GM19239 (cell line): ENCODE measurements at regions not wholly inside any gene's neighbourhood (a gene's known extent, or its start where the extent isn't known, plus 50 kb on each side); places are given as distances from the start of the nearest gene placed in this dataset.

Source experiments
- DNase-seq: peaks from one replicate; pipeline ENCODE4 v3.0.0; 2011; ENCODE audit warnings: low spot score; ENCODE audit not compliant: insufficient read length
- FAIRE-seq: peaks from 2 replicates; lab custom pipeline; 2011; peaks lifted over from hg19 to GRCh38; lab: Jason Lieb, UNC

- DNase-seq, result no peak
- FAIRE-seq, result no peak
Observed at GRCh38 chr21:16159213-16159970, 429.6 kb downstream of the USP25 start.

- FAIRE-seq (no peak), DNase-seq (no peak)
Observed at GRCh38 chr21:16159971-16160350, 430.2 kb downstream of the USP25 start.

- no peak for FAIRE-seq
- no peak for DNase-seq
Observed at GRCh38 chr21:16162953-16163352, 433.2 kb downstream of the USP25 start.

GRCh38 chr21:16169102-16169511 is 439.3 kb downstream of the USP25 start:
- no peak for FAIRE-seq
- DNase-seq, result no peak

- DNase-seq, result no peak
- FAIRE-seq, result no peak
Observed at GRCh38 chr21:16169779-16170178, 440.0 kb downstream of the USP25 start.

GRCh38 chr21:16176570-16176969 is 446.8 kb downstream of the USP25 start:
- no peak for DNase-seq
- FAIRE-seq, result no peak

- no peak for FAIRE-seq
- DNase-seq, result no peak
Observed at GRCh38 chr21:16177532-16177931, 447.8 kb downstream of the USP25 start.

GRCh38 chr21:16179773-16180172 is 450.0 kb downstream of the USP25 start:
- DNase-seq, result no peak
- FAIRE-seq, result no peak

GRCh38 chr21:16180614-16181013 is 450.8 kb downstream of the USP25 start:
- FAIRE-seq, result no peak
- no peak for DNase-seq

GRCh38 chr21:16181018-16181417 is 451.2 kb downstream of the USP25 start:
- FAIRE-seq, result no peak

GRCh38 chr21:16185766-16186165 is 456.0 kb downstream of the USP25 start:
- FAIRE-seq, result no peak
- DNase-seq, result no peak

More at GRCh38 chr21:16181018-16181417, 451.2 kb downstream of the USP25 start:
- no peak for DNase-seq

GRCh38 chr21:16186742-16187141 is 457.0 kb downstream of the USP25 start:
- FAIRE-seq, result no peak
- no peak for DNase-seq

- FAIRE-seq, result no peak
Observed at GRCh38 chr21:16187603-16188301, 458.0 kb downstream of the USP25 start.

GRCh38 chr21:16192902-16193301 is 463.1 kb downstream of the USP25 start:
- DNase-seq (no peak), FAIRE-seq (no peak)

More at GRCh38 chr21:16187603-16188301, 458.0 kb downstream of the USP25 start:
- DNase-seq, result no peak

GRCh38 chr21:16193496-16194094 is 463.8 kb downstream of the USP25 start:
- FAIRE-seq, result no peak

GRCh38 chr21:16194095-16194787 is 464.5 kb downstream of the USP25 start:
- no peak for DNase-seq

More at GRCh38 chr21:16193496-16194094, 463.8 kb downstream of the USP25 start:
- DNase-seq, result no peak

GRCh38 chr21:16194788-16195537 is 465.2 kb downstream of the USP25 start:
- DNase-seq (no peak), FAIRE-seq (no peak)

More at GRCh38 chr21:16194095-16194787, 464.5 kb downstream of the USP25 start:
- FAIRE-seq, result no peak

- FAIRE-seq (no peak), DNase-seq (no peak)
Observed at GRCh38 chr21:16195538-16195910, 465.7 kb downstream of the USP25 start.

GRCh38 chr21:16196001-16196400 is 466.2 kb downstream of the USP25 start:
- FAIRE-seq (no peak), DNase-seq (no peak)

GRCh38 chr21:16198546-16198945 is 468.8 kb downstream of the USP25 start:
- DNase-seq (no peak), FAIRE-seq (no peak)
